SK-N-SH (cell line): ENCODE measurements at regions not wholly inside any gene's neighbourhood (a gene's known extent, or its start where the extent isn't known, plus 50 kb on each side); places are given as distances from the start of the nearest gene placed in this dataset.

Experiments used
- CTCF ChIA-PET: fragments of 300-600, 350-600 bp; formaldehyde crosslinking; extraction: SDS; loops from one replicate; lab custom pipeline; 2021; lab: Yijun Ruan, JAX
- POLR2A ChIA-PET: fragments of 350-600 bp; sonication (Branson Sonifier 250); formaldehyde crosslinking; extraction: SDS; loops from one replicate; lab custom pipeline; 2020; ENCODE audit warnings: antibody characterized with exemption, inconsistent platforms; lab: Yijun Ruan, JAX
- DNase-seq: peaks from one replicate; pipeline ENCODE4 v3.0.0; 2012
- H2AFZ ChIP-seq: fragments of 200-600 bp; sonication (generic); 2 replicates; pipeline ENCODE4 v1.8.1; 2016; ENCODE audit warnings: antibody characterized with exemption, mild to moderate bottlenecking, low read depth
- H3F3A ChIP-seq: fragments of 200-600 bp; sonication (generic); replicated peaks from 2 replicates; pipeline ENCODE3; 2016; ENCODE audit warnings: antibody characterized with exemption, mild to moderate bottlenecking; ENCODE audit not compliant: insufficient read depth
- H3K27ac ChIP-seq, 2 experiments: fragments of 200-500 bp in 1 of 2; fragments of 200-600 bp in 1 of 2; sonication (Bioruptor generic) in 1 of 2; sonication (generic), shearing (Covaris generic) in 1 of 2; 2 replicates each; pipeline versions ENCODE4 v1.5.1 to v1.6.1; 2014 to 2016; ENCODE audit warnings: low read depth in 2 of 2, inconsistent platforms in 1 of 2, low read length in 1 of 2, mild to moderate bottlenecking in 1 of 2, mixed read lengths in 1 of 2
- H3K27me3 ChIP-seq: fragments of 200-600 bp; sonication (generic), shearing (Covaris generic); 2 replicates; pipeline ENCODE4 v1.6.1; 2016; ENCODE audit warnings: mixed run types; ENCODE audit not compliant: insufficient read depth
- H3K36me3 ChIP-seq, 2 experiments: fragments of 200-500 bp in 1 of 2; fragments of 200-600 bp in 1 of 2; sonication (Bioruptor generic) in 1 of 2; sonication (generic) in 1 of 2; replicated peaks in 1 of 2; 2 replicates each; pipeline versions ENCODE3 to v1.5.1; 2014 to 2016; ENCODE audit warnings: low read length in 1 of 2, mild to moderate bottlenecking in 1 of 2; ENCODE audit not compliant: insufficient read depth in 2 of 2, control insufficient read depth in 1 of 2
- H3K4me1 ChIP-seq, 2 experiments: fragments of 200-500 bp in 1 of 2; fragments of 200-600 bp in 1 of 2; sonication (Bioruptor generic) in 1 of 2; sonication (generic), shearing (Covaris generic) in 1 of 2; 2 replicates each; pipeline versions ENCODE4 v1.5.1 to v1.6.1; 2014 to 2016; ENCODE audit warnings: low read depth in 1 of 2, low read length in 1 of 2, mixed run types in 1 of 2; ENCODE audit not compliant: insufficient read depth in 2 of 2, control insufficient read depth in 1 of 2
- H3K4me2 ChIP-seq: fragments of 200-600 bp; sonication (generic), shearing (Covaris generic); 2 replicates; pipeline ENCODE4 v1.6.1; 2017; ENCODE audit warnings: mixed run types
- H3K4me3 ChIP-seq, 2 experiments: fragments of 200-500 bp in 1 of 2; fragments of 200-600 bp in 1 of 2; sonication (Bioruptor generic) in 1 of 2; sonication (generic), shearing (Covaris generic) in 1 of 2; 2 replicates each; pipeline versions ENCODE4 v1.5.1 to v1.8.1; 2014 to 2016; ENCODE audit warnings: low read depth in 2 of 2, inconsistent platforms in 1 of 2, low read length in 1 of 2, mild to moderate bottlenecking in 1 of 2, mixed read lengths in 1 of 2, moderate library complexity in 1 of 2
- H3K79me2 ChIP-seq: fragments of 200-600 bp; sonication (generic); 2 replicates; pipeline ENCODE4 v1.8.1; 2017; ENCODE audit warnings: mild to moderate bottlenecking; ENCODE audit not compliant: insufficient read depth
- H3K9ac ChIP-seq: fragments of 200-600 bp; sonication (generic); 2 replicates; pipeline ENCODE4 v1.6.1; 2017; ENCODE audit warnings: mixed run types
- H3K9me2 ChIP-seq: fragments of 200-600 bp; sonication (generic); 2 replicates; pipeline ENCODE4 v1.6.1; 2017; ENCODE audit warnings: mixed run types
- H3K9me3 ChIP-seq: fragments of 200-600 bp; sonication (generic); 2 replicates; pipeline ENCODE4 v1.6.1; 2017; ENCODE audit warnings: mixed run types, mild to moderate bottlenecking, moderate library complexity
- H4K20me1 ChIP-seq: fragments of 200-600 bp; sonication (generic); 2 replicates; pipeline ENCODE4 v1.6.1; 2017; ENCODE audit warnings: mild to moderate bottlenecking, mixed run types; ENCODE audit not compliant: insufficient read depth
- CTCF ChIP-seq: fragments of 200-600 bp; sonication (generic); IDR thresholded peaks from 2 replicates; pipeline ENCODE4 v1.6.1; 2017; ENCODE audit warnings: antibody characterized with exemption, mild to moderate bottlenecking, moderate library complexity
- ELF1 ChIP-seq: IDR thresholded peaks from 2 replicates; pipeline ENCODE4 v1.4.0; 2012
- FOSL2 ChIP-seq: IDR thresholded peaks from 2 replicates; pipeline ENCODE4 v1.4.0; 2012; ENCODE audit warnings: low read depth, mild to moderate bottlenecking, moderate library complexity, borderline replicate concordance
- GABPA ChIP-seq: IDR thresholded peaks from 2 replicates; pipeline ENCODE4 v1.4.0; 2012; ENCODE audit warnings: low read depth, mild to moderate bottlenecking
- GATA2 ChIP-seq: sonication (generic); formaldehyde crosslinking; IDR thresholded peaks from 2 replicates; pipeline ENCODE4 v1.5.0; 2020; ENCODE audit warnings: mild to moderate bottlenecking, missing genetic modification reagents
- JUND ChIP-seq: IDR thresholded peaks from 2 replicates; pipeline ENCODE4 v1.4.0; 2012
- MXI1 ChIP-seq: IDR thresholded peaks from 2 replicates; pipeline ENCODE4 v1.6.1; 2012; ENCODE audit warnings: mild to moderate bottlenecking, low read depth, low read length, improper control_type of control experiment
- PBX3 ChIP-seq: IDR thresholded peaks from 2 replicates; pipeline ENCODE4; 2012
- RFX5 ChIP-seq: IDR thresholded peaks from 2 replicates; pipeline ENCODE4 v1.6.1; 2012; ENCODE audit warnings: mild to moderate bottlenecking, improper control_type of control experiment, low read length
- SIN3A ChIP-seq: IDR thresholded peaks from 2 replicates; pipeline ENCODE4 v1.6.1; 2012; ENCODE audit warnings: low read depth, mild to moderate bottlenecking, low read length, moderate library complexity, borderline replicate concordance
- USF1 ChIP-seq: IDR thresholded peaks from 2 replicates; pipeline ENCODE4 v1.4.0; 2012; ENCODE audit warnings: low read depth, borderline replicate concordance
- WGBS: methylation state at CpG from one replicate; pipeline ENCODE4 v1.1.6; 2017; ENCODE audit warnings: low lambda C conversion rate; 5-methylcytosine and 5-hydroxymethylcytosine counted together

- Histone ChIP-seq H3K4me1 (no peaks in the 10 kb centered on the region), H3F3A (no peaks in the 10 kb centered on the region), H3K4me3 (no peak overlapping the region), H3K9me2 (no peaks in the 10 kb centered on the region), H3K27ac (no peak overlapping the region), H2AFZ (no peak overlapping the region), H3K79me2 (no peaks in the 10 kb centered on the region), H3K9ac (no peak overlapping the region), H4K20me1 (no peaks in the 10 kb centered on the region), H3K4me2 (no peak overlapping the region), H3K36me3 (no peaks in the 10 kb centered on the region), H3K9me3 (no peaks in the 10 kb centered on the region), H3K27me3 (no peaks in the 10 kb centered on the region)
- TF ChIP-seq PBX3 (no peak), FOSL2 (no peak)
- no peak for DNase-seq
- ChIA-PET POLR2A (no interaction called here), CTCF (no interaction called here)
- 29% methylated on average over 3 of the region's 3 CpGs for WGBS
Observed at GRCh38 chr3:16789344-16790120, 95.2 kb upstream of the PLCL2 start.

GRCh38 chr3:16790432-16791400 lies 94.0 kb upstream of the PLCL2 start:
- no peak overlapping the region for H2AFZ ChIP-seq
- no peaks in the 10 kb centered on the region for H3F3A ChIP-seq
- no peaks in the 10 kb centered on the region for H3K9me3 ChIP-seq
- H3K79me2 ChIP-seq: no peaks in the 10 kb centered on the region
- POLR2A ChIA-PET: no interaction called here
- WGBS: 68% methylated on average over 7 of the region's 7 CpGs
- TF ChIP-seq USF1 (no peak), FOSL2 (no peak), MXI1 (no peak), SIN3A (no peak), GABPA (no peak), PBX3 (no peak), JUND (no peak), RFX5 (no peak), GATA2 (no peak), CTCF (no peak), ELF1 (no peak)
- H3K27ac ChIP-seq: no peak overlapping the region
- H4K20me1 ChIP-seq: no peaks in the 10 kb centered on the region
- H3K36me3 ChIP-seq: no peaks in the 10 kb centered on the region
- CTCF ChIA-PET: no interaction called here
- no peak overlapping the region for H3K4me3 ChIP-seq
- H3K4me1 ChIP-seq: no peaks in the 10 kb centered on the region
- no peaks in the 10 kb centered on the region for H3K27me3 ChIP-seq
- no peak for DNase-seq
- no peak overlapping the region for H3K9ac ChIP-seq
- no peaks in the 10 kb centered on the region for H3K9me2 ChIP-seq
- H3K4me2 ChIP-seq: peak overlapping the region; percentile 19; the same call in 1 of the 2 replicates
